Testis (tissue), 2 donors: ENCODE measurements at regions not wholly inside any gene's neighbourhood (a gene's known extent, or its start where the extent isn't known, plus 50 kb on each side); places are given as distances from the start of the nearest gene placed in this dataset.
"Not testable (repeated sequence)": the region's sequence is repeated elsewhere in the genome, so short reads cannot be mapped to it uniquely, and the experiment has no call there.

Source experiments
- DNase-seq: peaks from one replicate; pipeline ENCODE4 v3.0.0-alpha.2; 2019
- H3K27ac ChIP-seq, 2 donors: fragments of 200-600 bp; sonication (generic); one replicate each; pipeline ENCODE4 v1.5.1; 2019
- H3K27me3 ChIP-seq: fragments of 200-600 bp; sonication (generic); one replicate; pipeline ENCODE4 v1.5.1; 2019
- H3K36me3 ChIP-seq: fragments of 200-600 bp; sonication (generic); one replicate; pipeline ENCODE4 v1.5.1; 2017; ENCODE audit warnings: low read depth; ENCODE audit errors: missing control alignments
- H3K4me1 ChIP-seq: fragments of 200-600 bp; sonication (generic); one replicate; pipeline ENCODE4 v1.5.1; 2019
- H3K4me3 ChIP-seq, 2 donors: fragments of 200-600 bp; sonication (generic); one replicate each; pipeline ENCODE4 v1.5.1; 2017 to 2019
- H3K9me3 ChIP-seq: fragments of 200-600 bp; sonication (generic); one replicate; pipeline ENCODE4 v1.5.1; 2017
- POLR2A ChIP-seq: fragments of 450-650 bp; IDR thresholded peaks from one replicate; pipeline ENCODE4 v1.6.1; 2017; ENCODE audit warnings: antibody characterized with exemption, mild to moderate bottlenecking, moderate library complexity
- WGBS, 2 donors: methylation state at CpG; one replicate each; pipeline ENCODE4 v1.1.5; 2018; 5-methylcytosine and 5-hydroxymethylcytosine counted together
- intact Hi-C: fragments of 100-400 bp; cut with DNase I; formaldehyde crosslinking; loops from one replicate; pipeline ENCODE4 v1.15.1; 2023; ENCODE audit warnings: low total_unique reads
- TF ChIP-seq, protein P1 (sequence below), 3 experiments: fragments of 450-650 bp in 2 of 3; fragments of 200-600 bp in 1 of 3; sonication (generic) in 1 of 3; IDR thresholded peaks; one replicate each; pipeline ENCODE4 v1.5.1; 2016 to 2019; ENCODE audit warnings: antibody characterized with exemption in 3 of 3, mild to moderate bottlenecking in 2 of 3, moderate library complexity in 1 of 3

DNA sequence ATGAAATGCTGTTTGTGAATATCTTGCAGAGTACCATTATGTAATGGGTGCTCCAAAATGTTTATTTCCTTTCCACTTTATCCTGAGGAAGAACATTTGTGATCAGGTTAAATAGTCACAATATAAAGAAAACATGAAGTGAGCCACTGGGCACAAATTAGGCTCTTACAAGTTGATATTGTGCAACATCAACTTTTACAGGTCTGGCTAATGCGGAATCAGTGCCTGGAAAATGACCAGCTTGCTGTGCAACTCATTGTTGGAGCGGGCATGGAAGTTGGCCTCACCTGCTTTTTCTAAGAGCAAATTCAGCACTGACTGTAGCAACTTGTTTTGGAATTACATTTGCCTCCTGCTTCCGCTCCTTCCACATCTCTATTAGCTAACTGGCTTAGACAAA lies 216.9 kb upstream of the PLPPR1 start:
- Histone ChIP-seq H3K36me3 (no peaks in the 10 kb centered on the region), H3K4me1 (no peaks in the 10 kb centered on the region), H3K27ac (no peak overlapping the region), H3K4me3 (no peak overlapping the region), H3K9me3 (no peaks in the 10 kb centered on the region), H3K27me3 (no peaks in the 10 kb centered on the region)
- DNase-seq = no peak
- 90 to 95% methylated on average over 3 of the region's 3 CpGs for WGBS, 2 donors
- intact Hi-C loops = no loop called here
- TF ChIP-seq, protein P1, sequence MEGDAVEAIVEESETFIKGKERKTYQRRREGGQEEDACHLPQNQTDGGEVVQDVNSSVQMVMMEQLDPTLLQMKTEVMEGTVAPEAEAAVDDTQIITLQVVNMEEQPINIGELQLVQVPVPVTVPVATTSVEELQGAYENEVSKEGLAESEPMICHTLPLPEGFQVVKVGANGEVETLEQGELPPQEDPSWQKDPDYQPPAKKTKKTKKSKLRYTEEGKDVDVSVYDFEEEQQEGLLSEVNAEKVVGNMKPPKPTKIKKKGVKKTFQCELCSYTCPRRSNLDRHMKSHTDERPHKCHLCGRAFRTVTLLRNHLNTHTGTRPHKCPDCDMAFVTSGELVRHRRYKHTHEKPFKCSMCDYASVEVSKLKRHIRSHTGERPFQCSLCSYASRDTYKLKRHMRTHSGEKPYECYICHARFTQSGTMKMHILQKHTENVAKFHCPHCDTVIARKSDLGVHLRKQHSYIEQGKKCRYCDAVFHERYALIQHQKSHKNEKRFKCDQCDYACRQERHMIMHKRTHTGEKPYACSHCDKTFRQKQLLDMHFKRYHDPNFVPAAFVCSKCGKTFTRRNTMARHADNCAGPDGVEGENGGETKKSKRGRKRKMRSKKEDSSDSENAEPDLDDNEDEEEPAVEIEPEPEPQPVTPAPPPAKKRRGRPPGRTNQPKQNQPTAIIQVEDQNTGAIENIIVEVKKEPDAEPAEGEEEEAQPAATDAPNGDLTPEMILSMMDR (IDR thresholded peaks at IDR 0.05) = no peak
- TF ChIP-seq POLR2A = no peak

DNA sequence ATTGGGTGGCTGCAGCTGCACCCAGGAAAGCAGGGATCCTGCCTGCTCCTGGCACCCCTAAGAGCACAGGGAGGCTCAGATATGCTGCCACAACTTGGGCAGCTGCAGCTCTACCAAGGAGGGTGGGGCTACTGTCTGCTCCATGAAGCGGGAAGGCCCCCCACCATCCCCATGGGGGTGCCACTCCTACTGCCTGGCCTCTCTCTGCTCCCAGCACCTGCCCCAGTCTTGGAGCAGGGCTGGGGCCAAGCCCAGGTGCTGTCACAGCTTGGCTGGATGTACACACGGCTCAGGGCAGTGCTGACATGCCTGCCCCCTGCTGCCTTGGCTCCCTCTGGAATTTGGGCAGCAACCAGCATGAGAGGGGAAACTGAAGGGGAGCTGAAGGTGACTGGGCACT lies 214.7 kb upstream of the PLPPR1 start:
- Histone ChIP-seq H3K4me3 (no peak overlapping the region), H3K36me3 (no peaks in the 10 kb centered on the region), H3K4me1 (no peaks in the 10 kb centered on the region), H3K27me3 (no peaks in the 10 kb centered on the region), H3K27ac (no peak overlapping the region), H3K9me3 (no peaks in the 10 kb centered on the region)
- no peak for DNase-seq
- no peak for TF ChIP-seq POLR2A
- TF ChIP-seq, protein P1 (IDR thresholded peaks at IDR 0.05) = no peak
- WGBS, 2 donors = 86% methylated on average over 2 of the region's 2 CpGs; no CpG with 5 or more reads in 1 of the 2 donors
- intact Hi-C loops = no loop called here

DNA sequence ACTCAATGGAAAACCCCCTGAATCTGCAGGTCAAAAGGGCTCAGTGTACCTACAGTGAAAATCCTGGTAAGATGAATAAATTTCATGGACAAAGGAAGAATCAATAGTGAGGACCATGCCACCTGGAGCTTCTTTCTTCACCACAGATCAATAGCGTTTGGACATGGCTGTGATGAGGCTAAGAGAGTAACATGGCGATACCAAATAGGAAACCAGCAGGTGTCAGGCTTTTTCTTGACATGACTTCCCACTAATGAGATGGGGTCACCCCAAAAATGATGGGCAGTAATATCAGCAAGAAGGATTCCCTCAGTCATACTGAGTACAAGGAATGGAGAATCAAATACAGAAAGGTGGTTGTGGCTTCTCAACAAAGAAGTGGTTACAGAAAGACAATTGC lies 208.5 kb upstream of the PLPPR1 start:
- TF ChIP-seq, protein P1 (IDR thresholded peaks at IDR 0.05) = no peak
- TF ChIP-seq POLR2A = no peak
- H3K27me3 ChIP-seq = no peaks in the 10 kb centered on the region
- H3K27ac ChIP-seq = no peak overlapping the region
- intact Hi-C loops = no loop called here
- no peaks in the 10 kb centered on the region for H3K36me3 ChIP-seq
- 79 to 90% methylated on average over 2 of the region's 2 CpGs for WGBS, 2 donors
- DNase-seq = no peak
- H3K4me1 ChIP-seq = no peaks in the 10 kb centered on the region
- H3K4me3 ChIP-seq = no peak overlapping the region
- H3K9me3 ChIP-seq = no peaks in the 10 kb centered on the region

DNA sequence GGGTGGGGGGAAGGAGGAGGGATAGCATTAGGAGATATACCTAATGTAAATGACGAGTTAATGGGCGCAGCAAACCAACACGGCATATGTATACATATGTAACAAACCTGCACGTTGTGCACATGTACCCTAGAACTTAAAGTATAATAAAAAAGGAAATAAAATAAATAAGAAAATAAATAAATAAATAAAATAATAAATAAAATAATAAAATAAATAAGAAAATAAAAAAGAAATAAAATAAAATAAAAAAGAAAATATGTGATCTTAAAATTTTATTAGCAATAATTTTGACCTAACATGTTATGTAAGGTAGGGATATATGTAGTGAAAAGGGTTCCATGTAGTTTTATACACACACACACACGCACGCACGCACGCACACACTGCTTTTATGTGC lies 195.5 kb upstream of the PLPPR1 start:
- 70 to 82% methylated on average over 8 of the region's 8 CpGs for WGBS, 2 donors
- H3K4me3 ChIP-seq, H3K4me1 ChIP-seq, DNase-seq, H3K36me3 ChIP-seq, H3K27me3 ChIP-seq, H3K9me3 ChIP-seq, intact Hi-C loops, H3K27ac ChIP-seq: not testable (repeated sequence)

DNA sequence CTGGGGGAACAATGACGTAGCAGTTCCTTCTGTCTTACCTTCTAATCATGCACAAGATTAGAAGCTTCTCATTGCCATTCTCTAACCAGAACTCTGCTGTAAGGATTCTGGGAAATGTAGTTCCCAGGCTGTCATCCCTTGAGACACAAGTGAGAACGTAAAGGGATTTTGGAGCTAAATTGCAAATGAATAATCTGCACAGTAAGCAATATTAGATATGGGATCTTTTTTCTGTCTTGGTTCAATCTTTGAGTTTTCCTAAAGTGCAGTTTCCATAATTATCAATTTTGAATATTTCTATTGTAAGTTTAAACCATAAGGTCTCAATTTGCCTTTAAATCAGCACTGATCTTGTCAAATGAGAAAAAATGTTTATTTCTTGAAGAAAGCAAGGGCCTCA lies 189.7 kb upstream of the PLPPR1 start:
- Histone ChIP-seq H3K36me3 (no peaks in the 10 kb centered on the region), H3K27ac (no peak overlapping the region), H3K9me3 (no peaks in the 10 kb centered on the region), H3K4me3 (no peak overlapping the region), H3K4me1 (no peaks in the 10 kb centered on the region), H3K27me3 (no peaks in the 10 kb centered on the region)
- DNase-seq = no peak
- intact Hi-C loops = no loop called here
- TF ChIP-seq, protein P1 (IDR thresholded peaks at IDR 0.05) = no peak
- no peak for TF ChIP-seq POLR2A
- 58 to 65% methylated on average over 2 of the region's 2 CpGs for WGBS, 2 donors
